ENCODE measurements at regions not wholly inside any gene's neighbourhood (a gene's known extent, or its start where the extent isn't known, plus 50 kb on each side); places are given as distances from the start of the nearest gene placed in this dataset.
A peak's percentile ranks its signal among the peaks of the same experiment; 100 is the strongest.

- Histone ChIP-seq H3K4me3 (no peak overlapping the region), H3K36me3 (no peaks in the 10 kb centered on the region), H3K27me3 (peaks cover 0 to 2% (median 0%) of the 10 kb centered on the region in 4 donors), H3K27ac (no peak overlapping the region), H3K4me1 (no peaks in the 10 kb centered on the region), H3K9me3 (no peaks in the 10 kb centered on the region)
- TF ChIP-seq POLR2A (IDR thresholded peaks at IDR 0.05) (no peak), CTCF (IDR thresholded peaks at IDR 0.05) (no peak)
- intact Hi-C loops (cut with DNase I) = no loop called here
- 33 to 56% methylated on average over 1 of the region's 1 CpG for WGBS, 2 donors
- DNase-seq = no peak
These were observed 552.1 kb downstream of the PKHD1 start for GRCh38 chr6:51535327-51535726.

- Histone ChIP-seq H3K4me3 (no peak overlapping the region), H3K9me3 (no peaks in the 10 kb centered on the region), H3K27ac (no peak overlapping the region), H3K4me1 (peaks cover 0 to 4% (median 0%) of the 10 kb centered on the region in 3 donors), H3K36me3 (no peaks in the 10 kb centered on the region), H3K27me3 (peaks cover 0 to 2% (median 0%) of the 10 kb centered on the region in 4 donors)
- 80 to 91% methylated on average over 2 of the region's 2 CpGs for WGBS, 2 donors
- intact Hi-C loops (cut with DNase I) = no loop called here
- no peak for DNase-seq
- TF ChIP-seq CTCF (IDR thresholded peaks at IDR 0.05) (no peak), POLR2A (IDR thresholded peaks at IDR 0.05) (no peak)
These were observed 550.7 kb downstream of the PKHD1 start for GRCh38 chr6:51536728-51537127.

GRCh38 chr6:51541847-51542246, 545.6 kb downstream of the PKHD1 start:
- peaks cover 0 to 2% (median 0%) of the 10 kb centered on the region in 4 donors for H3K27me3 ChIP-seq
- no peaks in the 10 kb centered on the region for H3K36me3 ChIP-seq
- no peak for DNase-seq
- no peak overlapping the region for H3K27ac ChIP-seq
- intact Hi-C loops (cut with DNase I) = loop anchor here (5.0 kb wide), 1 partner anchor 725 kb away; the partner anchor contains the start of gene TFAP2B
- no peak overlapping the region for H3K4me3 ChIP-seq
- TF ChIP-seq CTCF (IDR thresholded peaks at IDR 0.05) = peak in 3 of 6 experiments; percentile 17 to 48 (median 35)
- TF ChIP-seq POLR2A (IDR thresholded peaks at IDR 0.05) = no peak
- peaks cover 0 to 7% (median 0%) of the 10 kb centered on the region in 3 donors for H3K4me1 ChIP-seq
- 25 to 45% methylated on average over 7 of the region's 7 CpGs for WGBS, 2 donors
- H3K9me3 ChIP-seq = no peaks in the 10 kb centered on the region

GRCh38 chr6:51542475-51542874, 544.9 kb downstream of the PKHD1 start:
- Histone ChIP-seq H3K27me3 (peaks cover 0 to 2% (median 0%) of the 10 kb centered on the region in 4 donors), H3K36me3 (no peaks in the 10 kb centered on the region), H3K27ac (no peak overlapping the region), H3K9me3 (no peaks in the 10 kb centered on the region), H3K4me3 (no peak overlapping the region), H3K4me1 (peaks cover 0 to 7% (median 0%) of the 10 kb centered on the region in 3 donors)
- TF ChIP-seq CTCF (IDR thresholded peaks at IDR 0.05) = no peak
- TF ChIP-seq POLR2A (IDR thresholded peaks at IDR 0.05) = no peak
- intact Hi-C loops (cut with DNase I) = loop anchor here (5.0 kb wide), 1 partner anchor 725 kb away; the partner anchor contains the start of gene TFAP2B
- WGBS, 2 donors = 76% methylated on average over 4 of the region's 4 CpGs
- no peak for DNase-seq

GRCh38 chr6:51550243-51550642, 537.2 kb downstream of the PKHD1 start:
- DNase-seq = no peak
- intact Hi-C loops (cut with DNase I) = no loop called here
- H3K27ac ChIP-seq = no peak overlapping the region
- no peaks in the 10 kb centered on the region for H3K4me1 ChIP-seq
- no peaks in the 10 kb centered on the region for H3K27me3 ChIP-seq
- no peak overlapping the region for H3K4me3 ChIP-seq
- 60 to 71% methylated on average over 1 of the region's 1 CpG for WGBS, 2 donors
- H3K9me3 ChIP-seq = no peaks in the 10 kb centered on the region
- no peaks in the 10 kb centered on the region for H3K36me3 ChIP-seq
- no peak for TF ChIP-seq POLR2A (IDR thresholded peaks at IDR 0.05)
- TF ChIP-seq CTCF (IDR thresholded peaks at IDR 0.05) = no peak

All from esophagus squamous epithelium (tissue), 5 donors.